Astrocyte of the cerebellum (primary cell): ENCODE measurements at regions not wholly inside any gene's neighbourhood (a gene's known extent, or its start where the extent isn't known, plus 50 kb on each side); places are given as distances from the start of the nearest gene placed in this dataset.

Experiments
- DNase-seq: peaks from one replicate; pipeline ENCODE4 v3.0.0-alpha.2; 2011; ENCODE audit warnings: low read depth
- H3K4me3 ChIP-seq: 2 replicates; pipeline ENCODE4 v1.5.1; 2011; ENCODE audit warnings: mild to moderate bottlenecking, low read depth, low read length, moderate library complexity
- in situ Hi-C: cut with HindIII; loops from 2 replicates; pipeline ENCODE4 v1.10.0; 2017; ENCODE audit warnings: low sequenced_read_pairs
- TF ChIP-seq, protein P1 (sequence below): IDR thresholded peaks from 2 replicates; pipeline ENCODE4 v1.5.1; 2012; ENCODE audit warnings: low read length, low read depth, moderate library complexity, mild to moderate bottlenecking; ENCODE audit errors: missing control alignments

DNA sequence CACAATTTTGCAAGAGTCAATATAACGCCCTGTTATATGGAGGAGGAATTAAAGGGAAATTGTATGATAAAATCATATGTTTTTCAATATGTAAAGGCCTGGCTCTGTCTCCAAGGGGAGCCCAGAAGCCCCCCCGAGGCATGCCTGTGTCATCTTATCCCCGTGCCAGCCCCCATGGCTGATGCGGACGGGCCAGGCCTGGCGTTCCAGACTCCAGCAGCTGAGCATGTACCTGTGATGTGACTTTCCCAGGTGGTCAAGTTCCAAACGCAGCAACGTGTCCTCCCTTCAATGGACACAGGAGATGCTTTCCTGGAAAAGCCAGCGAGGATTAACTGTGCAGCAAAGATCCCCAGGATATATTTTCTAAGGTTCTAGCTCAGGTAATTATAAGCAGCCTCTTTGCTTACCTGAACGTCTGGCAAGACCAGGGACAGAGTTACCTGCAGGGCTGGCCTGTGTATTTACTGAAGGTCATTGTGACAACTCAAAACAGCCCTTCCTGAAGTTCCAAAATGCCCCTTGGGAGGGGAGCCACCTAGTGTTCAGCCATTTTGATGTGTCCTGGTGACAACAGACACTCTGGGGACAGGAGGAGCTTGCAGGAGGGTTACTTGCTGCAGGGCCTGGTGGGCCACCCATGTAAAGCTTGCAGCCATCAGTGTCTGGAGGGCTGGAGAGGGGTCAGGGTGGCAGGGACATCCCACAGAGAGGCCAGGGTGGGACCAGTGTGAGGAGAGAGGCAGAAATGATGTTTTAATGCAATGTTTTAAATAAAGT lies 53.3 kb upstream of the RNU6ATAC start:
- in situ Hi-C loops, result no loop called here
- DNase-seq, result no peak
- no peak overlapping the region for H3K4me3 ChIP-seq
- TF ChIP-seq, protein P1, sequence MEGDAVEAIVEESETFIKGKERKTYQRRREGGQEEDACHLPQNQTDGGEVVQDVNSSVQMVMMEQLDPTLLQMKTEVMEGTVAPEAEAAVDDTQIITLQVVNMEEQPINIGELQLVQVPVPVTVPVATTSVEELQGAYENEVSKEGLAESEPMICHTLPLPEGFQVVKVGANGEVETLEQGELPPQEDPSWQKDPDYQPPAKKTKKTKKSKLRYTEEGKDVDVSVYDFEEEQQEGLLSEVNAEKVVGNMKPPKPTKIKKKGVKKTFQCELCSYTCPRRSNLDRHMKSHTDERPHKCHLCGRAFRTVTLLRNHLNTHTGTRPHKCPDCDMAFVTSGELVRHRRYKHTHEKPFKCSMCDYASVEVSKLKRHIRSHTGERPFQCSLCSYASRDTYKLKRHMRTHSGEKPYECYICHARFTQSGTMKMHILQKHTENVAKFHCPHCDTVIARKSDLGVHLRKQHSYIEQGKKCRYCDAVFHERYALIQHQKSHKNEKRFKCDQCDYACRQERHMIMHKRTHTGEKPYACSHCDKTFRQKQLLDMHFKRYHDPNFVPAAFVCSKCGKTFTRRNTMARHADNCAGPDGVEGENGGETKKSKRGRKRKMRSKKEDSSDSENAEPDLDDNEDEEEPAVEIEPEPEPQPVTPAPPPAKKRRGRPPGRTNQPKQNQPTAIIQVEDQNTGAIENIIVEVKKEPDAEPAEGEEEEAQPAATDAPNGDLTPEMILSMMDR, result no peak

DNA sequence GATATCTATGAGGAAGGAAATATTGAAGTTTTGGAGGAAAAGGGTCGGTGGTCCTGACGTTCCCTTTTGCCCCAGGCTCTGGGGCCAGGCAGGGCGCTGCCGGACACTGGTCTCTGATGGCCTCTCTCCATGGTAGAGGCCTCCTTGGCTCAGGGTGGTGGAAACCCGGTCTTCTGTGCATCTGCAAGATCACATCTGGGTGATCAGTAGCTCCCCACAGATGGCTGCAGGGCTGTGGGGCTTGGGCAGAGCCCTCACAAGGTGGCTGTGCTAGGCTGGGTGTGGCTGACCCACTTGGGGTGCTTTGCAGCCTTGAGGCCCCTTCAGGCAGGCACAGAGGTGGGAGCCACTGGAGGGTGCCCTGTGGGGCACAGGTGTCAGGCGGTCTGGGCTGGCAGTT lies 53.9 kb upstream of the RNU6ATAC start:
- no peak for DNase-seq
- in situ Hi-C loops, result no loop called here
- no peak overlapping the region for H3K4me3 ChIP-seq
- TF ChIP-seq, protein P1, result no peak

DNA sequence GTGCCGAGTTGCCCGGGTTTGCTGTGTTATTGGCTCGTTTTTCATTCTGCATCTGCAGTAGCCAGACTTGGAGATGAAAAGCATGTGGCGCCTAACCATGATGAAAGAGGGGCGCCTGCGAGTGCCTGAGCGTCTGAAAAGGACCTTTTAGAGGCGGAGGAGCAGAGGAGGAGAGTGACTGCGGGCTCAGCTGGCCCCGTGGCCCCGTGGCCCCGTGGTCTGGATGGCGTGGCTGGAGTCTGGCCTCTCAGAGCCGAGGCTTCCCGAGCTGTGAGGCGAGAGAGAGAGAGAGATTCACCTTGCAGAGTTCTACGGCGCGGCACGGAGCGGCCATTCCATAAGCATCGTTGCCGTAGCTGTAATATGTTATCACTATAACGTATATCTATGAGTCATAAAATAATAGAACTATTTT lies 55.3 kb upstream of the RNU6ATAC start:
- in situ Hi-C loops, result no loop called here
- no peak for DNase-seq
- H3K4me3 ChIP-seq, result no peak overlapping the region
- TF ChIP-seq, protein P1, result no peak

- H3K4me3 ChIP-seq, result no peak overlapping the region
- TF ChIP-seq, protein P1, result no peak
- DNase-seq, result no peak
- in situ Hi-C loops, result no loop called here
Measured at GRCh38 chr9:134220311-134220710, 55.9 kb upstream of the RNU6ATAC start.

DNA sequence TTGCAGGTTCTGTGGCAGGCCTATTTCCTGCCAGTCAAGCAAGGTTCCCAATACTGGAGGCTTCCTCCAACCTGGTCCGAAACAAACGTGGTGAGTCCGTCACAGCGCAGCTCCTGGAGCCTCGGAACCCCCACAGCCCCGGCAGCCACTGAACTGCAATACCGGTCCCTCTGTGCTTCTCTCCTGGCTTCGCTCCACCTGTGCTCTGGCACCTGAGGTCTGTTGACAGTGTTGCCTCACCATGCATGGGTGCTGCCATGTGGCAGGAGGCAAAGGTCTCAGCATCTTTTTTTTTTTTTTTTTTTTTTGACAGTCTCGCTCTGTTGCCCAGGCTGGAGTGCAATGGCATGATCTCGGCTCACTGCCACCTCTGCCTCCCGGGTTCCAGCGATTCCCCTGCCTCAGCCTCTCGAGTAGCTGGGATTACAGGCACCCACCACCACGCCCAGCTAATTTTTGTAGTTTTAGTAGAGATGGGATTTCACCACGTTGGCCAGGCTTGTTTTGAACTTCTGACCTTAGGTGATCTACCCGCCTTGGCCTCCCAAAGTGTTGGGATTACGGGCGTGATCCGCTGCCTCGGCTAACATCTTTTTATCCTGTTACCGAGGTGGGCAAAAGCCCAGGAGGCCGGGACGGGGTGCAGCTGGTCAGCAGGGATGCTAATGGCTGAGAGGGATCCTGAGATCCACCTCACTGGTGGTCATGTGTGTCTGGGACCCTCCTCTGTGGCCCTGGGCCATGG lies 57.1 kb upstream of the RNU6ATAC start:
- TF ChIP-seq, protein P1, result no peak
- no peak for DNase-seq
- no peak overlapping the region for H3K4me3 ChIP-seq
- in situ Hi-C loops, result no loop called here

GRCh38 chr9:134222018-134222573 lies 57.7 kb upstream of the RNU6ATAC start:
- in situ Hi-C loops, result no loop called here

More at GRCh38 chr9:134222018-134222573, 57.7 kb upstream of the RNU6ATAC start:
- H3K4me3 ChIP-seq, result no peak overlapping the region
- TF ChIP-seq, protein P1, result no peak
- no peak for DNase-seq
